Prostate gland (tissue), 2 donors: ENCODE measurements at regions not wholly inside any gene's neighbourhood (a gene's known extent, or its start where the extent isn't known, plus 50 kb on each side); places are given as distances from the start of the nearest gene placed in this dataset.

Source experiments
- DNase-seq: peaks from one replicate; pipeline ENCODE4 v3.0.0-alpha.2; 2019; ENCODE audit warnings: low spot score
- H3K27ac ChIP-seq, 2 donors: fragments of 200-600 bp; sonication (generic); 2 replicates each; pipeline ENCODE4 v1.5.1; 2017 to 2019
- H3K27me3 ChIP-seq: fragments of 200-600 bp; sonication (generic); replicated peaks from 2 replicates; pipeline ENCODE4 v1.5.1; 2019; ENCODE audit not compliant: insufficient read depth
- H3K36me3 ChIP-seq, 2 donors: fragments of 200-600 bp; sonication (generic); 1 replicate in 1 of 2; 2 replicates in 1 of 2; pipeline versions ENCODE4 v1.5.1 to v1.8.1; 2017 to 2019
- H3K4me1 ChIP-seq: fragments of 200-600 bp; sonication (generic); replicated peaks from 2 replicates; pipeline ENCODE4 v1.5.1; 2019
- H3K4me3 ChIP-seq, 2 donors: fragments of 200-600 bp; sonication (generic); 2 replicates each; pipeline ENCODE4 v1.5.1; 2017 to 2019
- H3K9me3 ChIP-seq: fragments of 200-600 bp; sonication (generic); 2 replicates; pipeline ENCODE4 v1.5.1; 2017
- POLR2A ChIP-seq: fragments of 450-650 bp; IDR thresholded peaks from one replicate; pipeline ENCODE4 v1.6.1; 2016; ENCODE audit warnings: antibody characterized with exemption, mild to moderate bottlenecking
- POLR2AphosphoS5 ChIP-seq: sonication (generic); formaldehyde crosslinking; IDR thresholded peaks from one replicate; pipeline ENCODE4 v1.6.1; 2017; ENCODE audit warnings: antibody characterized with exemption
- WGBS: methylation state at CpG from one replicate; pipeline ENCODE4 v1.1.5; 2018; 5-methylcytosine and 5-hydroxymethylcytosine counted together
- intact Hi-C: fragments of 100-400 bp; cut with DNase I; formaldehyde crosslinking; loops from one replicate; pipeline ENCODE4 v1.14.2; 2022
- TF ChIP-seq, protein P1 (sequence below), 4 experiments: fragments of 200-600 bp in 2 of 4; fragments of 450-650 bp in 2 of 4; sonication (generic) in 2 of 4; IDR thresholded peaks; 1 replicate in 3 of 4; 2 replicates in 1 of 4; pipeline ENCODE4 v1.5.1; 2016 to 2019; ENCODE audit warnings: antibody characterized with exemption in 4 of 4, mild to moderate bottlenecking in 2 of 4, moderate library complexity in 2 of 4

DNA sequence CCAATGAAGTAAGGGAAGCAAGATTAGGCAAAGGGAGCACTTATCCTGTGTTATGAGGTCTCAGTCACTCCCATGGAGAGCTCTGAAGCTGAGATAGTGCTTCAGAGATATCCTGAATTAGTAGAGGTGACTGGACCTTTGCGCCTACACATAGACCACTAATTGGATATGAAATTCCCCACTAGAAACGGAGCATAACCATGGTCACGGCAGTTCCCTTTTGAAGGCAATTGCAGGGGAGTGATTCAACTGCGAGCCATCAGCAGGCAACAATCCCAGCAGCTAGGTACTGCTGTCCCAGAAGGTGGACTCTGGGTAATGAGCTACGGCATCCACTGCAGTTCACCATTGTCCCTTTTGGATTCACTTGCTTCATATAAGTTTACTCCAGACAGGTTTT is 267.7 kb upstream of the RASA1 start:
- Histone ChIP-seq H3K36me3 (no peaks in the 10 kb centered on the region), H3K4me3 (no peak overlapping the region), H3K4me1 (no peaks in the 10 kb centered on the region), H3K27ac (no peak overlapping the region), H3K27me3 (no peaks in the 10 kb centered on the region), H3K9me3 (no peaks in the 10 kb centered on the region)
- TF ChIP-seq POLR2A, result no peak
- no peak for TF ChIP-seq POLR2AphosphoS5
- TF ChIP-seq, protein P1, sequence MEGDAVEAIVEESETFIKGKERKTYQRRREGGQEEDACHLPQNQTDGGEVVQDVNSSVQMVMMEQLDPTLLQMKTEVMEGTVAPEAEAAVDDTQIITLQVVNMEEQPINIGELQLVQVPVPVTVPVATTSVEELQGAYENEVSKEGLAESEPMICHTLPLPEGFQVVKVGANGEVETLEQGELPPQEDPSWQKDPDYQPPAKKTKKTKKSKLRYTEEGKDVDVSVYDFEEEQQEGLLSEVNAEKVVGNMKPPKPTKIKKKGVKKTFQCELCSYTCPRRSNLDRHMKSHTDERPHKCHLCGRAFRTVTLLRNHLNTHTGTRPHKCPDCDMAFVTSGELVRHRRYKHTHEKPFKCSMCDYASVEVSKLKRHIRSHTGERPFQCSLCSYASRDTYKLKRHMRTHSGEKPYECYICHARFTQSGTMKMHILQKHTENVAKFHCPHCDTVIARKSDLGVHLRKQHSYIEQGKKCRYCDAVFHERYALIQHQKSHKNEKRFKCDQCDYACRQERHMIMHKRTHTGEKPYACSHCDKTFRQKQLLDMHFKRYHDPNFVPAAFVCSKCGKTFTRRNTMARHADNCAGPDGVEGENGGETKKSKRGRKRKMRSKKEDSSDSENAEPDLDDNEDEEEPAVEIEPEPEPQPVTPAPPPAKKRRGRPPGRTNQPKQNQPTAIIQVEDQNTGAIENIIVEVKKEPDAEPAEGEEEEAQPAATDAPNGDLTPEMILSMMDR (IDR thresholded peaks at IDR 0.05), result no peak
- DNase-seq, result no peak
- 72% methylated on average over 5 of the region's 5 CpGs for WGBS
- intact Hi-C loops, result no loop called here

DNA sequence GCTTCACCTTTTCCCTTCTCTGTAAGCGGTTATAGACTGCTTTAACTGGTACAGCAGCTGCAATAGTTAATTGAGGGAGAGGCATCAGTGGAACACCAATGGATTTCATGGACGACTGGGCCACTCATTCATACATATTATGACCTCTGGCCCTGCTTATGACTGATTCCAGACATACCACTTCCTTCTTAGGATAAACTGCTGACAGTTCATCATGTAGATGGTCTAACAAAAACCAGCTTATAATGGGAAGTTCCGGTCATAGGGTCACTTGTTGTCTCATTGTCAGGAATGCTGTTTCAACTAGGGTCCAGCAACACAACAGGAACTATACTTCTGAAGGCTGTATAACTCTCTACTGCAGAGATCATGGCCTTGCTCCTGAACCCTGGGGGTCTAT is 265.2 kb upstream of the RASA1 start:
- no peak overlapping the region for H3K4me3 ChIP-seq
- no peaks in the 10 kb centered on the region for H3K4me1 ChIP-seq
- TF ChIP-seq, protein P1 (IDR thresholded peaks at IDR 0.05), result no peak
- TF ChIP-seq POLR2A (no peak), POLR2AphosphoS5 (no peak)
- 76% methylated on average over 3 of the region's 3 CpGs for WGBS
- H3K27ac ChIP-seq, result no peak overlapping the region
- no peak for DNase-seq
- H3K27me3 ChIP-seq, result no peaks in the 10 kb centered on the region
- intact Hi-C loops, result no loop called here
- H3K9me3 ChIP-seq, result no peaks in the 10 kb centered on the region
- H3K36me3 ChIP-seq, result no peaks in the 10 kb centered on the region

DNA sequence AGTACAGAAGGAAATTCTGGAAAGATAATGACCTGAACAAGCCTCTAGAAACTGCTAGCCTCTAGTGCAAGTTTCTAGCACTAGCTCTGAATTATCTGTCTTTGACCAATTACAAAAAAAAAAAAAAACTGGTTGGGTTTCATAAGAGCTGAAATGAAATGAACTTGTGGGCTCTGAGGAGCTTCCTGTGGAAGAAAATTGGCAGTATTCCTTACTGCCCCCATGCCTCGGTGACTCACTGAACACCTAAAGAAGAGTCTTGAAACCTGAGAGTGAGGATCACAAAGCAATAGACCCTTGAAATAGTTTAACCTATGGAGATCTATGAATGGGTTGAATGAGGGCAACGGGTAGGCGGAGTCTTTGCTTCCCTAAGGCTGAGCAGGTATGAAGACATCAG is 263.6 kb upstream of the RASA1 start:
- H3K27me3 ChIP-seq, result no peaks in the 10 kb centered on the region
- no peak for DNase-seq
- H3K27ac ChIP-seq, result no peak overlapping the region
- no peaks in the 10 kb centered on the region for H3K4me1 ChIP-seq
- no peaks in the 10 kb centered on the region for H3K36me3 ChIP-seq
- TF ChIP-seq, protein P1 (IDR thresholded peaks at IDR 0.05), result no peak
- TF ChIP-seq POLR2AphosphoS5, result no peak
- no peak for TF ChIP-seq POLR2A
- H3K4me3 ChIP-seq, result no peak overlapping the region
- WGBS, result 89% methylated on average over 3 of the region's 3 CpGs
- intact Hi-C loops, result no loop called here
- H3K9me3 ChIP-seq, result no peaks in the 10 kb centered on the region

DNA sequence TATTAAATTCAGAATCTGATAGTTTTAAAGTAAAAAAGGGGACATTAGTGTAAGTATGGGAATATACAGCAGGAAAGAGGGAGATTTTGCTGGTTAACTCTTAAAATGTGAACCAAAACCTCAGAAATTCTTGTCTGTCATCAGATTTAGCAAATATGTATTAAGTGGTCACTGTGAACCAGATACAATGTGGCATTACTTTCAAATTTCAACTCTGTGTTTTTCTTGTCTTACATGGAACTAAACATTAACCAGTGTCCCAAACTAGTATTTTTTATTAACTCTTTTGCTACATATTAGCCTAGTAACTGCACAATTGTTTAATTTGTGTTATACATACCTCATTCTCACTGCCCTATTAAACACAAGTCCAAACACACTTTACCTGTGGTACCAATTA is 259.9 kb upstream of the RASA1 start:
- Histone ChIP-seq H3K4me3 (no peak overlapping the region), H3K36me3 (no peaks in the 10 kb centered on the region), H3K9me3 (no peaks in the 10 kb centered on the region), H3K4me1 (no peaks in the 10 kb centered on the region), H3K27ac (no peak overlapping the region), H3K27me3 (no peaks in the 10 kb centered on the region)
- intact Hi-C loops, result no loop called here
- no peak for DNase-seq
- TF ChIP-seq POLR2A, result no peak
- no peak for TF ChIP-seq POLR2AphosphoS5
- TF ChIP-seq, protein P1 (IDR thresholded peaks at IDR 0.05), result no peak

DNA sequence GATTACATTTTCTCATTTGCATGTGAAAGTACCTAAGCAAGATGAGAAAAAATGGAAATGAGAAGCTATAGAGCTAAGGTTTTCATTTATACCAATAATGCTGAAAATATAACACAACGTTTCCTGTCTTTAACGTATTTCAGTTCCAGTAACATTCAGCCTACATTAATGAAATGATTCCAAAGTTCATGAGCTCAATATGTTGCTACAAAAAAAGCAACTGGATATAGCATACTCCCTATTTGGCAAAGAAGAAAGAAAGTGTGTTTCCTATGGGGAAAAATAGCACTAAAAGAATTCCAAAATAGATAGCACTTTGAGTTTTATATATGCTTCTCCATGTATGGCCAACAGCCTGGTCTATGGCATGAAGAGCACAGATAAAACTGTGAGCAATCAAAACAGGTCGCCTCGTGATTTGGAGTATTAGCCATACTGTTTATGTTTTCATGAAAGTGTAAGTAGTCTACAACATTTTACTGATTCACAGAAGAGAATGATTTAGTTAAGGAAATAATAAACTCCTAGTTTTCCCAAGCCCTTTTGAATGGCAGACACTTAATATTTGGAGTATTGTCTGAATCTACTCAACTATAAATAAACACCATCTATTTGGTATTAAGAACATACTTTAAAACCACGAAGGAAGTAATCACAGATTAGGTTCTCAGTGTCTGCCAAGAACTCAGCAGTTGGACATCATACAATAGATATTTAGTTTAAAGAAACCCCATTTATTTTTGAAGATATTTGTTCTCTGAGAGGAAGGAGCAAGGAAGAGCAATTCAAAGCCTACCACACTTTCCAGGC is 258.7 kb upstream of the RASA1 start:
- intact Hi-C loops, result no loop called here
- WGBS, result 60% methylated on average over 5 of the region's 5 CpGs
- no peaks in the 10 kb centered on the region for H3K4me1 ChIP-seq
- no peak for DNase-seq
- no peak overlapping the region for H3K27ac ChIP-seq
- no peaks in the 10 kb centered on the region for H3K27me3 ChIP-seq
- H3K4me3 ChIP-seq, result no peak overlapping the region
- TF ChIP-seq, protein P1 (IDR thresholded peaks at IDR 0.05), result no peak
- TF ChIP-seq POLR2A (no peak), POLR2AphosphoS5 (no peak)
- H3K36me3 ChIP-seq, result no peaks in the 10 kb centered on the region
- no peaks in the 10 kb centered on the region for H3K9me3 ChIP-seq
